HepG2 (cell line): ENCODE measurements at regions not wholly inside any gene's neighbourhood (a gene's known extent, or its start where the extent isn't known, plus 50 kb on each side); places are given as distances from the start of the nearest gene placed in this dataset.

Experiments used
- ATAC-seq: fragments of 200-7000 bp; cut with Tn5 transposase; 3 replicates; pipeline ENCODE4 v1.9.1; 2020; ENCODE audit warnings: mild to moderate bottlenecking, moderate library complexity
- BruUV-seq: library from RNA; stranded (reverse); fragments of 400-500 nt; replicated peaks from 2 replicates; lab custom pipeline; 2021; lab: Mats Ljungman, UMichigan
- CTCF ChIA-PET: fragments of 300-600 bp; formaldehyde crosslinking; extraction: SDS; loops from one replicate; lab custom pipeline; 2021; ENCODE audit warnings: low total read pairs, inconsistent platforms, low intra/inter-chr PET ratio; lab: Yijun Ruan, JAX
- POLR2A ChIA-PET: fragments of 350-600 bp; sonication (Branson Sonifier 250); formaldehyde crosslinking; loops from one replicate; lab custom pipeline; 2020; ENCODE audit warnings: antibody characterized with exemption, inconsistent platforms; lab: Yijun Ruan, JAX
- DNase-seq: peaks from one replicate; pipeline ENCODE4 v3.0.0-alpha.2; 2015; ENCODE audit warnings: low spot score
- FAIRE-seq: peaks from 3 replicates; lab custom pipeline; 2011; peaks lifted over from hg19 to GRCh38; lab: Jason Lieb, UNC
- H2AFZ ChIP-seq: one replicate; pipeline ENCODE4 v1.6.1; 2011; ENCODE audit warnings: low read length, inconsistent platforms
- H3K27ac ChIP-seq: fragments of 300-600 bp; 3 replicates; pipeline ENCODE4 v1.8.0; 2011; ENCODE audit warnings: mixed run types, mild to moderate bottlenecking, mixed read lengths, low read length, inconsistent platforms; ENCODE audit not compliant: insufficient read depth; ENCODE audit errors: extremely low read length
- H3K27me3 ChIP-seq, 2 experiments: fragments of 200-600 bp in 1 of 2; 2 replicates in 1 of 2; 3 replicates in 1 of 2; pipeline versions ENCODE4 v1.6.0 to v1.8.0; 2011; ENCODE audit warnings: low read length in 2 of 2, mild to moderate bottlenecking in 2 of 2, moderate library complexity in 2 of 2, inconsistent platforms in 1 of 2; ENCODE audit not compliant: insufficient read depth in 2 of 2, control insufficient read depth in 1 of 2
- H3K36me3 ChIP-seq, 2 experiments: fragments of 200-600 bp in 1 of 2; replicated peaks in 1 of 2; 2 replicates in 1 of 2; 3 replicates in 1 of 2; pipeline versions ENCODE4 v1.5.1 to v1.8.0; 2011; ENCODE audit warnings: low read length in 2 of 2, inconsistent platforms in 1 of 2; ENCODE audit not compliant: insufficient read depth in 2 of 2, control insufficient read depth in 1 of 2
- H3K4me1 ChIP-seq: 2 replicates; pipeline ENCODE4 v1.5.1; 2012; ENCODE audit warnings: low read length, inconsistent platforms; ENCODE audit not compliant: insufficient read depth
- H3K4me2 ChIP-seq: 2 replicates; pipeline ENCODE4 v1.6.0; 2011; ENCODE audit warnings: low read depth, low read length, inconsistent platforms
- H3K4me3 ChIP-seq, 3 experiments: fragments of 200-600 bp in 1 of 3; sonication (generic), shearing (Covaris generic) in 1 of 3; replicated peaks in 1 of 3; 2 replicates each; pipeline ENCODE4 v1.5.1; 2011 to 2016; ENCODE audit warnings: low read length in 3 of 3, inconsistent platforms in 2 of 3, low read depth in 2 of 3, mild to moderate bottlenecking in 2 of 3, control low read depth in 1 of 3, mixed read lengths in 1 of 3; ENCODE audit not compliant: insufficient read depth in 1 of 3
- H3K79me2 ChIP-seq: one replicate; pipeline ENCODE4 v1.6.1; 2011; ENCODE audit warnings: low read length, inconsistent platforms; ENCODE audit not compliant: insufficient read depth
- H3K9ac ChIP-seq: 2 replicates; pipeline ENCODE4 v1.6.0; 2011; ENCODE audit warnings: mild to moderate bottlenecking, low read depth, low read length, inconsistent platforms; ENCODE audit not compliant: insufficient read depth
- H3K9me3 ChIP-seq: 2 replicates; pipeline ENCODE4 v1.5.1; 2012; ENCODE audit warnings: mild to moderate bottlenecking, low read length
- H4K20me1 ChIP-seq: 2 replicates; pipeline ENCODE4 v1.6.0; 2011; ENCODE audit warnings: inconsistent platforms, mild to moderate bottlenecking, low read length, moderate library complexity; ENCODE audit not compliant: insufficient read depth
- ATF7-NPFF ChIP-seq: sonication (generic); formaldehyde crosslinking; IDR thresholded peaks from 2 replicates; pipeline ENCODE4 v1.8.1; 2023; ENCODE audit warnings: mild to moderate bottlenecking, low read depth, missing genetic modification reagents, moderate library complexity
- GFI1 ChIP-seq: sonication (generic); formaldehyde crosslinking; IDR thresholded peaks from 2 replicates; pipeline ENCODE4 v1.5.0; 2020; ENCODE audit warnings: missing genetic modification reagents, mild to moderate bottlenecking, borderline replicate concordance
- ISL2 ChIP-seq: sonication (generic); formaldehyde crosslinking; IDR thresholded peaks from 2 replicates; pipeline ENCODE4 v1.5.0; 2020; ENCODE audit warnings: missing genetic modification reagents
- KAT7 ChIP-seq: IDR thresholded peaks from 2 replicates; pipeline ENCODE4 v1.6.1; 2018; ENCODE audit warnings: borderline replicate concordance, missing compliant biosample characterization
- KLF9 ChIP-seq: IDR thresholded peaks from 2 replicates; pipeline ENCODE4 v1.6.1; 2016; ENCODE audit warnings: low read depth
- MZF1 ChIP-seq: sonication (generic); formaldehyde crosslinking; IDR thresholded peaks from 2 replicates; pipeline ENCODE4 v1.8.1; 2023; ENCODE audit warnings: mild to moderate bottlenecking, missing genetic modification reagents, borderline replicate concordance
- NBN ChIP-seq: fragments of 450-650 bp; conservative IDR thresholded peaks from 2 replicates; pipeline ENCODE4 v1.6.1; 2017
- NONO ChIP-seq, 2 experiments: fragments of 450-650 bp in 1 of 2; sonication (generic) in 1 of 2; formaldehyde crosslinking in 1 of 2; IDR thresholded peaks in 1 of 2; conservative IDR thresholded peaks in 1 of 2; 2 replicates each; pipeline versions ENCODE4 v1.6.1 to v1.8.0; 2017 to 2022; ENCODE audit warnings: mild to moderate bottlenecking in 1 of 2, missing genetic modification reagents in 1 of 2, moderate library complexity in 1 of 2
- POGK ChIP-seq: sonication (generic); formaldehyde crosslinking; conservative IDR thresholded peaks from 2 replicates; pipeline ENCODE4 v1.8.0; 2022; ENCODE audit warnings: mild to moderate bottlenecking, moderate library complexity, missing genetic modification reagents
- RELA ChIP-seq: sonication (generic); formaldehyde crosslinking; IDR thresholded peaks from 2 replicates; pipeline ENCODE4 v1.4.0; 2020; ENCODE audit warnings: missing genetic modification reagents
- RFXANK ChIP-seq: IDR thresholded peaks from 2 replicates; pipeline ENCODE4 v1.6.1; 2016
- SETDB1 ChIP-seq: sonication (generic); formaldehyde crosslinking; IDR thresholded peaks from 2 replicates; pipeline ENCODE4 v1.5.1; 2020; ENCODE audit warnings: missing genetic modification reagents, mild to moderate bottlenecking, borderline replicate concordance
- SRSF9 ChIP-seq: fragments of 200-400 bp; formaldehyde crosslinking; IDR thresholded peaks from 2 replicates; pipeline ENCODE4 v1.6.1; 2018; ENCODE audit warnings: borderline replicate concordance, mild to moderate bottlenecking, low read depth, low read length; ENCODE audit not compliant: insufficient read depth, poor library complexity, severe bottlenecking
- TERF1 ChIP-seq: sonication (generic); formaldehyde crosslinking; IDR thresholded peaks from 2 replicates; pipeline ENCODE4 v1.8.0; 2022; ENCODE audit warnings: mild to moderate bottlenecking, missing genetic modification reagents, moderate library complexity
- ZBTB25 ChIP-seq: IDR thresholded peaks from 2 replicates; pipeline ENCODE4 v1.6.1; 2018; ENCODE audit warnings: missing genetic modification reagents
- ZNF550 ChIP-seq: sonication (generic); formaldehyde crosslinking; IDR thresholded peaks from 2 replicates; pipeline ENCODE4 v1.4.0; 2020; ENCODE audit warnings: mild to moderate bottlenecking, missing genetic modification reagents, borderline replicate concordance
- ZNF563 ChIP-seq: sonication (generic); formaldehyde crosslinking; IDR thresholded peaks from 2 replicates; pipeline ENCODE4 v1.8.0; 2022; ENCODE audit warnings: mild to moderate bottlenecking, moderate library complexity, missing genetic modification reagents
- WGBS: methylation state at CpG from one replicate; pipeline ENCODE4 v1.1.6; 2017; ENCODE audit warnings: low lambda C conversion rate; 5-methylcytosine and 5-hydroxymethylcytosine counted together
- in situ Hi-C: cut with HindIII; loops from 2 replicates; pipeline ENCODE4 v1.10.0; 2017; ENCODE audit warnings: low pct_unique_long_range_greater_than_20kb; ENCODE audit not compliant: extremely low pct_ligation_motif_present
- intact Hi-C: fragments of 100-400 bp; cut with micrococcal nuclease; formaldehyde crosslinking; loops from one replicate; pipeline ENCODE4 v1.10.0; 2022; ENCODE audit not compliant: unreplicated experiment

- no peaks in the 10 kb centered on the region for H3K79me2 ChIP-seq
- H3K27ac ChIP-seq = no peak overlapping the region
- no peak for FAIRE-seq
- no peaks in the 10 kb centered on the region for H3K9me3 ChIP-seq
- H3K36me3 ChIP-seq = no peaks in the 10 kb centered on the region
- CTCF ChIA-PET = no interaction called here
- H4K20me1 ChIP-seq = no peaks in the 10 kb centered on the region
- no peaks in the 10 kb centered on the region for H3K4me1 ChIP-seq
- WGBS = 7% methylated on average over 2 of the region's 2 CpGs
- in situ Hi-C loops (no loop called here), intact Hi-C loops (no loop called here)
- no peak overlapping the region for H3K9ac ChIP-seq
- H2AFZ ChIP-seq = no peak overlapping the region
- no peak for DNase-seq
- peak; percentile 56 for ATAC-seq
- POLR2A ChIA-PET = no interaction called here
- TF ChIP-seq ZNF563 (CRISPR knock-in tag) (no peak), SRSF9 (no peak)
- BruUV-seq = no TSS peak
- H3K27me3 ChIP-seq = no peaks in the 10 kb centered on the region
- no peak overlapping the region for H3K4me3 ChIP-seq
- H3K4me2 ChIP-seq = no peak overlapping the region
Measured at GRCh38 chr15:98142572-98142971, 182.1 kb downstream of the ARRDC4 start.

- H2AFZ ChIP-seq = no peak overlapping the region
- H3K4me1 ChIP-seq = no peaks in the 10 kb centered on the region
- no peaks in the 10 kb centered on the region for H3K36me3 ChIP-seq
- no peak overlapping the region for H3K9ac ChIP-seq
- no peak for DNase-seq
- no peak overlapping the region for H3K27ac ChIP-seq
- no peaks in the 10 kb centered on the region for H3K79me2 ChIP-seq
- FAIRE-seq = no peak
- H3K9me3 ChIP-seq = no peaks in the 10 kb centered on the region
- no peaks in the 10 kb centered on the region for H4K20me1 ChIP-seq
- POLR2A ChIA-PET = no interaction called here
- in situ Hi-C loops (no loop called here), intact Hi-C loops (no loop called here)
- WGBS = 31% methylated on average over 4 of the region's 4 CpGs
- H3K27me3 ChIP-seq = no peaks in the 10 kb centered on the region
- no TSS peak for BruUV-seq
- ATAC-seq = no peak
- no peak overlapping the region for H3K4me2 ChIP-seq
- no peak overlapping the region for H3K4me3 ChIP-seq
- CTCF ChIA-PET = no interaction called here
- TF ChIP-seq GFI1 (CRISPR knock-in tag) = no peak
- TF ChIP-seq ATF7-NPFF (CRISPR knock-in tag) = no peak
- TF ChIP-seq NBN = no peak
- TF ChIP-seq SETDB1 (CRISPR knock-in tag) = no peak
- no peak for TF ChIP-seq KAT7 (CRISPR knock-in tag)
- no peak for TF ChIP-seq RFXANK
- TF ChIP-seq MZF1 = no peak
- no peak for TF ChIP-seq NONO (IDR thresholded peaks at IDR 0.05)
- TF ChIP-seq NONO (CRISPR knock-in tag; conservative IDR thresholded peaks at IDR 0.05) = no peak
- no peak for TF ChIP-seq TERF1 (CRISPR knock-in tag)
- TF ChIP-seq POGK (CRISPR knock-in tag) = no peak
- no peak for TF ChIP-seq ISL2 (CRISPR knock-in tag)
- TF ChIP-seq ZBTB25 (CRISPR knock-in tag) = no peak
- TF ChIP-seq ZNF550 = no peak
- no peak for TF ChIP-seq KLF9 (CRISPR knock-in tag)
- no peak for TF ChIP-seq RELA (CRISPR knock-in tag)
Measured at GRCh38 chr15:98143116-98143515, 182.6 kb downstream of the ARRDC4 start.
